8988T (cell line): ENCODE measurements at regions not wholly inside any gene's neighbourhood (a gene's known extent, or its start where the extent isn't known, plus 50 kb on each side); places are given as distances from the start of the nearest gene placed in this dataset.
"Not testable (repeated sequence)": the region's sequence is repeated elsewhere in the genome, so short reads cannot be mapped to it uniquely, and the experiment has no call there.

Source experiments
- DNase-seq: peaks from one replicate; pipeline ENCODE4 v3.0.0; 2011

DNA sequence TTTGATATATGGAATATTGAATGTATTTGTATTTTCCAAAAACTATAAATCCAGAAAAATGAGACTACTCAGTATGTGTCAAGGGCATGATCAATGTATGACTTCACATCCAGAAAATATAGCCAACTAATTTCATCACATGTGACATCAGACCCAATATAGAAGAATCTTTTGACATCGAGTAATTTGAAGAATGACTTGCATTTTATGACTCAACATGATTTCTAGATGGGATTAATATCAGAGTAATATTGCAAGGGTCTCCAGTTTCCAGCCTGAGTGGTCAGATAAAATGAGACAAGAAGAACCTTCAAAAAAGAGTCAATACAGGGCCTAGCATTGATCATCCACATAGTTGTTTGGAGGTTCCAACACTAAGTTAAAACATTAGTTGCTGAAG lies 467.5 kb upstream of the PAPPA start:
- DNase-seq = no peak

DNA sequence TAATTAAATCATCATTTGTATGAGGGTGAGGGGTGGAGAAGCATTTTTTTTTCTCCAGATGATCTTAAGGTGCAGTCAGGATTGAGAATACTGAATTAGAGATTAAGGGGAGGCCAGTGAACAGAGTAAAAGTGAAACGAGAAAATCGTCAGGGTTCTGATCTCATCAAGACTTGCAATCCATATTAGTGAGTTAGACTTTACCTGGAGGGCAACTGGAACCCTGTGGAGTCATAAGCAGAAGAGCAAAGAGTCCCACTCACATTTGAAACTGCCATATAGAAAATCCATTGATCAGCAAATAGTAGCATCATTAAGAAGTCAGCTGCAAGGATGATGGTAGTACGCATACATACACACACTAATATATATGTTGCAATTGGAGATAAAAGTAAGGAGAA lies 466.2 kb upstream of the PAPPA start:
- DNase-seq = no peak

DNA sequence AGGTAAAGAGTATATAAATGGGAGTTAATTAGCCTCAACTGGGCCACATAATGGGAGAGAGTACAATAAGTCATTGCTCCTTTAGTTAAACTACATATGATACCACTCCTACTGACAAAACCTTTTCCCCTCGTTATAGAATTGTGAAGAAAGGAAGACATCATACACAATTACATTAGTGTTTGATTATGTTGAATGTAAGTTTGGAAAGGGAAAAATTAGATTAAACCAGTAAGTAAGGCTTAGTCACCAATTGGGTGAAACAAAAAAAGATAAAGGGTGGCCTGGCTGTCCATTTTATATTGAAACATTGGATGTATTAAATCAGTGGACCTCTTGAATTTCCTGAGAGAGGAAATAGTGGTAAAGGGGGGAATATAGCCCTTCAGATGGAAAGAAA lies 464.3 kb upstream of the PAPPA start:
- DNase-seq = no peak

DNA sequence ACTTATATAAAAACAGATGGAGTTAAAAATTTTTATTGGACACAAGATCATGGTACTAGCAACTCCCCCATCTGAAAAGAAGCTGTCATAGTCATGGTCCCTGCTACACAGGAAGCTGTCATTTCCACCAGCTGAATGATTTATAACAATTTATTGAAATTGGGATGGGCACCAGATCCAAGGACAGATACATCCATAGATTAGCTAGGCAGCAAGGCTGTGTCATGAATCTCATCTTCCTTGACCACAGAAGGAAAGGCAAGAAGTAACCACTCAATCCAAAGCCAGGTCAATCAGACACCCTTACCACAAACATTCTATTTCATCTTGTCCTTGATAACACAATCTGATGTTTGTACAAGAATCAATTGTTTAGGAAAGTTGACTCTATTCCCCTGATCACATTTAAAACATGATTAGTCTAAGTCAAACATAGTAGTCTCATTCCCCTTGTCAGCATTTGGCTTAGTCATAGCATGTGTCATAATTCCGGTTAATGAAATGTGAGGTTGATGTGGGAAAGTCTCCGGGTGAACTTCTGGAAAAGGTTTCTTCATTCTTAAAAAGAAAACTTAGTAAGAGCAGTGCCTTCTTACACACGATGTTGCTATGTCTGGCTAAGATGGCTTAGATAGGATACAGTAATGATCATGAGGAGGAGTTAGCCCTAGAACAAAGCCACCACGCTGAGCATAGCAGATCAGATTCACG lies 462.6 kb upstream of the PAPPA start:
- DNase-seq = no peak

DNA sequence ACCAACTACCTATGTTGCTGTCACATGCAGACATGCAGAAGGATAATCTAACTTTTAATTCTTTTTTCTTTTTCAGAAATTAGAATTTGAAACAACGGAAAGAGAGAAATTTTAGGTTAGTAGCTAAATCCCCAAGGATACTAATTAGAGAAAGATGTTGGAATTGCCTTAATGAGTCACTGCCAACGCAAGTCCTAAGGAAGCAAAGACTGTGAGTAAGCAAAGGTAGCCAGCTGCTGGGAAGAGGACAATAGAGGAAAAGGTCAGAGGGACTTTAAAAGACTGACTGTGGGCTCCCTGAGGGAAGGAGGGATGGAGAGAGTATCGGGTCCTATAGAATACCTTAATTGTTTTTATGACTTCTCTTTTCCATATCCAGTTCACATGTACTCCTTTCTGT lies 461.9 kb upstream of the PAPPA start:
- DNase-seq = no peak

DNA sequence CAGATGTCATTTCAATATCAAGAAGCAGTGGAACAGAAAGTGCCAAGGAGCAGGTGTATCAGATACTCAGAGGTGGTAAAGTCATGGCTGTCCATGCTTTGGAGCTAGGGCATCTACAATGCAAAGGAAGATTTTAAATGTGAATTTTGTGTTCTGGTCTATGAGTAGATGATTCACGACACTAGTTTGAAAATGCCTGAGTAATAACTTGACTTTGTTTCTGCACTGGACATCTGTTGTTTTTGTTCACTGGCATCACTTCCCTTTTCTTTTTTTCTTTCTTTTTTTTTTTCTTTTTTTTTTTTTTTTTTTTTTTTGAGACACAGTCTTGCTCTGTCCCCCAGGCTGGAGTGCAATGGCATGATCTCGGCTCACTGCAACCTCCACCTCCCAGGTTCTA lies 460.7 kb upstream of the PAPPA start:
- DNase-seq = not testable (repeated sequence)

DNA sequence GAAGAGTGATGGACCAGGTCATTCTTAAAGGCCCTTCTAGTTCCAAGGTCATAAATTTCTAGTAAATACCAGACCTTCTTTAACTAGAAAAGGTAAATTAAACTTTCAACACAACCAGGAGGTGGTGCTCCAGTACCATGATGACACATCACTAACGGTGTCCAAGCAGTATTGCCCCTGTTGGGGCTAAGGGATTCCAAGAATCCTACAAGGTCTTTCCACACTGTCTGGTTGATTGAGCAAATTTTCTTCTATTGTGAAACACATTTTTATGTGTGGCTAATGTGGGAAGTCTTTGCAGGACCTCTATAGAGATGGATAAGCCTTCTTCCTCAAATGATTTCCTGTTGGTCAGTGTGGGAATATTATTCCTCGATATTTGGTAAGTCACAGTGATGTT lies 459.6 kb upstream of the PAPPA start:
- DNase-seq = no peak

DNA sequence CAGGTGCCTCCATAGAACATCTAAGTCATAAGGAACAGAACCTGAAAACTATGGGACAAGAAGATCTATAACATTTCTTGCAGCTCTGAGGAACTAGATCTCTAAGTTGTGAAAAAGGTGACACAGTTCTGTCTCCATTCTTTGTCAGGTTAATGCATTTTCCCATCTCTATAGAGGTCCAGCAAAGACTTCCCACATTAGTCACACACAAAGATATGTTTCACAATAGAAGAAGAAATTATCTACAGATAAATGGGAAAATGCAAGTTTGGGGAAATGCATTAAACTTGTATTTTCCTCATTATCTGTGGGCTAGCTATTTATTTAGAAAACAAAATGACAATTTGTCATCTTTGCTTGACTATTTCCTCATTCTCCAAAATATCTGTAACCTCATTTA lies 458.6 kb upstream of the PAPPA start:
- no peak for DNase-seq

DNA sequence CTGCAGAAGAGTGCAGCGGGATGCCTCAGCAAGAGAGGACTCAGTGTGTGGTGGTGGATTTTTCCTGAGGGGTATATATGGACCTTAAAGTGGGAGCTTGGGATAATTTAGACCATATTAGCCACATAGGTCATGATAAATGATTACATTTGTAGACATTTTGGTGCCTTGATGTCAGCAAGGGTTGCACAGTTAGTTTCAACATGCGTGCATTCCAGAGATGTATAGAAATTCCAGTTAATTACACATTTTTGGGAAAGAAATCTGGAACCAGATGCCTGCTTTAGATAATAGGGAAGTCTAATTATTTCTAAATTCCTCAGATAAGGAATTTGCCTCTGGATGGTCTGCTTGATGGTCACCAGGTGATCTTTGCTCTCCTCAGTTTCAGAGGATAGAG lies 440.6 kb upstream of the PAPPA start:
- DNase-seq = no peak

DNA sequence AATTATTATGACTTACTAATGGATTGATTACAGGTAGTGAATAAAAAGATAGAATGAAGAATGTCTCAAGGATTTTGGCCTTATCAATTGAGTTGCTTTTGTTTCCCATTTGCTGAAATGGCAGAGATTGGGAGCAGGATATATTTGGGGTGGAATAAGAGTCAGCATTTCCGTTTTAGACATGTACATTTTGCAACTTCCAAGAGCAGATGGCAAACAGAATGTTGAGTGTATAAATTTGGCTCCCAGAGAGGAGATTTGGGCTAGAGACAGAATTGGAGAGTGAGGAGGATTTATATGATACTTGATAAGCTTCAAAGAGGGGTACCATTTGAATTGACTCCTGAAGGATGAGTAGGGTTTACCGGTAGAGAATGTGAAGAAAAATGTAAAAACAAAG lies 437.9 kb upstream of the PAPPA start:
- no peak for DNase-seq

DNA sequence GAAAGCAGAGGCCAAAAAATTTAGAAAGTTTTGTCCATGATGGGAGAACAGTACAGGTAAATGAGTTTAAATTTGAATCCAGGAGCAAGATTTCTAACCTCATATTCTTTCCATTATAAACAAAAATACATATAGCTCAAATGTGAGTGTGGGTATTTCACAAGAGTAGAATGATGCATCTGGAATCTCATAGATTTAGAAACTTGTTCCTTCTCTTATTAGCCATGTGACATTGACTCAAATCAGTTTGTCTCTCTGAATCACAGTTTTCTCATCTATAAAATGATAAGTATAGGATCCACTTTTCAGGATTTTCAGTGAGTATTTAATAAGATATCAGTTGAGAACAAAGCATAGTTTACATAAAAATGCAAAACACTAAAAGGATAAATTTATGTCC lies 436.3 kb upstream of the PAPPA start:
- DNase-seq = no peak

DNA sequence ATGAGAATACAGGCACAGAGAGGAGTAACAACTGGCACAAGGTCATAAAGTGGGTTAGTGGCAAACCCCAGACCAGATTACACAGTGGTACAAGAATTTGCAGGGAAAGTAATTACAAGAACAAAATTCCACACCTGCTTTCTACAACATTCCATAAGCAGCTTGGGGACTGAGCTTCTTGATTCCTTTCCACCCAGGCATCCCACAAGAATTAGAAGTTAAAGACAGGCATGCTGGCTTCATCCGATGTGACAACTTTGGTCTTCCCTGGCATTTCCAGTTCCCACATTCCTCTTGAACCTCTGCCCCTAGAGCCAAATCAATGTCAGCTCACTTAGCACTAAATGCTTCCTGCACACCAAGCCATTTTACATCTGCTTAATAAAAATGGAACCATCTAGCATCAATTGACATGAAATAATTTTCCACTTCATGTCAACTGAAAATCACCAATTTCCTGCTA lies 435.8 kb upstream of the PAPPA start:
- DNase-seq = no peak

DNA sequence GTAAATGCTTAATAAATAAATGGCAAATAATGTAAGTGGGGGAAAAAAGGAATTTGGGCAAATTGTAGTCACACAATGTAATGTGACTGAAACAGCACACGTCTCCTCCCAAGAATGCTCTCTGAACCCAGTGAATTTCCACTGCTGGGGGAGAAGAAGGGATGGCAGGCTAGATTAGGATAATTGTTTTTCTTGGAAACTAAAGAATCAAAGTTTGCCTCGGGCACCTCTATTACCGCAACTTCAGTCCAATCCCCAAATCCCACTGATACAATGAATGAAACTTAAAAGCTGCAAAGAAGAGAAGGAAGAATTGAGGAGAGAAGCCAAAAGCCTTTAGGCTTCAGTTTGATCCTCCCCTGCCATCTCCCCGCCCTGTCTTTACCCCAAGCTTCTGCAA lies 423.2 kb upstream of the PAPPA start:
- no peak for DNase-seq

DNA sequence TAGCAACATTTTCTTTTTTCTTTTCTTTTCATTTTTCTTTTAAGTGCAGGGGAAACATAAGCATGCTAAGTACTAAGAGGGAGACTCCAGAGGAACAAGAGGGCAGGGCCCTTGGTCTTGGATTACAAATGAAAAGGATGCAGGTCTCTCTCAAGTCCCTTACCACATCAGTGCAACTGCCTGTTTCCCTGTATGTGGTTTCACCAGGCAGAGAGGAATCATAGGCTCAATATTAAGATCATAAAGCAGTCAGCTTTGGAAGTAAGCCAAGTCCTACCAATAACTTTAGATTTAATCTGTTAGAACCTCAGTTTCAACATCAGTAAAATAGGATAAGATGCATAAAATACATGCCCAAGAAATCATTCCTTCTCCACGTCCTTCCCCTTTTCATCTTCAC lies 422.7 kb upstream of the PAPPA start:
- no peak for DNase-seq

DNA sequence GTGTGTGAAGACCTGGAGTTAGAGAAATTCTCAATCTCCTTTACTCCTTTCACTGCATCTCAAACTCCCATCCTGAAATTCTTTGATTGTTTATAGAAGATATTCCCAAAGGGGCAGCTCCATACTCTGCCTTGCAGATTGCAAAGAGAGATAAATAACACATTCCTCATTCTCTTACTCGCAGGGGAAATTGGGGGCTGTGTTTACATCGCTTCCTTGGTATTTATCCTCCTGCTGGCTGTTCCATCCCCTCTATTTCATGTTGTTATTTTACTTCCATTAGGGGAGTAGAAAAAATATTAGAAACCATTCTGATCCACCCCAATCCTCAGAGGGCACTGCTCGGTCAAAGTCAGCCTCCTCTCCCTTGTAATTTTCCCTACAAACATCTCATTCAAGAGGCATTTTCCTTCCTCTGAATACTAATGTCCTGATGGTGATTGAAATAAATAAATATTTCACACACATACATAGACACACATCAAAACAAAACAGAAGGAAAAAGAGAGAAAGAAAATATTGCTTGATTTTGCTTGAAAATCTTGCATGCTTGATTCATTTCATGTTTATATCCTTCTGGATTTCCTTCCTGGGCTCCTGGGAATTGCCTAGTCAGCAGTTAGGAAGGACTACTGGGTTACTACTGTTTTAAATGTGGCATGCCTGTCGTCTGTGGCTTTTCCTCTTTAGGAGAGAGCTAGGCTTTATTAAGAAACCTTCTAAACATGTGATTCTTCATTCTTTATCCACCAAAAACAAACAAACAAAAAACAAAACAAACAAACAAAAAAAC lies 420.1 kb upstream of the PAPPA start:
- no peak for DNase-seq

DNA sequence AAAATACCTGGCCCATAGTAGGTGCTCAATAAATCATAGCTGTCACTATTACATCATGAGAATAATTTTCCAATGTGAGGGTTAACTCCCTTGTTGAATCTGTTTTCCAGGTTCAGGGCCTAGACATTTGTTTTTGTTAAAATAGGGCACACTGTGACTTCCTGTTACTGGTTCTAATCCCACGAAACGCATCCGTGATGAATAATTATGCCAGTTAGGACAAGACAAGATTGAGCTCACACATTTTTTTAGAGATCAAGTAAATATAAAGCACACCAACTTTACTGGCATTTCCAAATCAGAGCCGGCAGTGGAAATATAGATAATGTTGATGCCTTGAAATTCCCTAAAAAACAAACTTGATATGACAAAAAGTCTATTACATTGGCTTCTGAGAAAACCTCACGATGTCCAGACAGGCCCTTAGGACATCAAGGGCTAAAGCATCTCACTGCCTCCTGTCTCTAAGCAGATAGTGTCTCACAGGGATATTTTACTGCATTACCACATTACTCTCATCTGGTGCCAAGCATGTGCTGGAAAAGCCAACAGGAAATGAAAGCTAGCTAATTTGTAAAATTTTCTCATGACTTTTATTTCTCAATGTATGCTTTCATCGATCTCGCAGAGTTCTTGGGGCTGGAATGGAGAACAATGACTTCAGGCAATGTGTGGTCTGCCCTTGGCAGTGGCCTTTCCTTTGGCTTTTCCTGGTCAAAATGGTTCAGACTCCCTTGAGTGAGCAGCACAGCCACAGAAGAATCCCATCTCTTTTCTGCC lies 414.3 kb upstream of the PAPPA start:
- no peak for DNase-seq

DNA sequence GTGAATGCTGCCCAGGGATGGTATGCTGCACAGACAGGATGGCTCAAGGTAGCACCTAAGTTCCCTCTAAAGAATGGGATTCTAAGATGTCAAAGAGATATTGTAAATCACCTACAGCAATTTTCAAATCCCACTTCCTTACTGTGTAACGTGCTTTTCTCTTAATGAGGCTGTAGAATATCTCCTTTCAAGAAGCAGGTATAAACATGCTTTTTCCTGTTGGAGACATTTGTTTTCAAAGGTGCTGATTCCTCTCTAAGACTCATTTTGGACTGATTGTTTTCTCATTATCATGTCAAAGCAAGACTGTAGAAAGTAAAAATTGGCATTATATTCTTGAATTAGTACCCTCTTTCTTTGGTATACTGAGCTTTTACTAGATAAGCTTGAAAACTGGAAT lies 412.6 kb upstream of the PAPPA start:
- no peak for DNase-seq

DNA sequence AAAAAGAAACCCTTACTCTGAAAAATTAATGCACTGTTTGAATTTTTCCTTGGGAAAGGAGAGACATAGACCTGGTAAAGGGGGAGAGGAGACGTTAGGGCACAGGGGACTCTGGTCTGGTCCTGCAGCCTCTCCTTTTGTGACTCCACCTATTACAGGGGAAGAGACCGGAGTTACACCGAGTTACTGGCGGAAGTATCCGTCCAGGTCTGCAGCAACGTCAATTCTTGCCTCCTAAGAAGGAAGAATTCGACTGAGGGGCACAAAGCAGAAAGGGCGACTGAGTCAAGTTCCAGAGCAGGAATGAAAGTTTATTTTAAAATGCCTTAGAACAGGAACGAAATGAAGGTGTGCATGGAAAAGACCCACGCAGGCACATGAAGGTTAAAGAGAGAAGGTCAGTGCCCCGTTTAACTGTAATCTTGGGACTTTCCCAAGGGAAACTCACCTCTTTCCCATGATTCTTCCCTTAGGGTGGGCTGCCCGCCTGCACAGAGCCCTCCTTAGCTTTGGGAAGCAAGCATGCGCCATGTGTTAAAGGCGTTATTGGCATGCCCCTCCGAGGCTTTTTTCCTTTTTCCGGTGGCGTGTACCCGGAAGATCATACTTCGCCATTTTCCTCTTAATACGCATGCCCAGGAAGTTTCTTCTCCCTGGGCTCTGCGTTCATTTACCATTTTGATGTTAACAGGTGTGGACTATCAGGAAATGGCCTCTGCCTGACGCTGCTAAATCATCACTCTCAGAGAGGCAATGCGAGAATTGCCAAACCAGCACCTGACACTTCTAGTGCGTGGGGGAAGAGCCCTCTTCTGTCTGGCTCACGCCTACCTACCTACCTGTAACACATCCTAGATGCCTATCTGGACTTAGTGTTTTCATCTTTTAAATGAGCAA lies 409.6 kb upstream of the PAPPA start:
- no peak for DNase-seq

DNA sequence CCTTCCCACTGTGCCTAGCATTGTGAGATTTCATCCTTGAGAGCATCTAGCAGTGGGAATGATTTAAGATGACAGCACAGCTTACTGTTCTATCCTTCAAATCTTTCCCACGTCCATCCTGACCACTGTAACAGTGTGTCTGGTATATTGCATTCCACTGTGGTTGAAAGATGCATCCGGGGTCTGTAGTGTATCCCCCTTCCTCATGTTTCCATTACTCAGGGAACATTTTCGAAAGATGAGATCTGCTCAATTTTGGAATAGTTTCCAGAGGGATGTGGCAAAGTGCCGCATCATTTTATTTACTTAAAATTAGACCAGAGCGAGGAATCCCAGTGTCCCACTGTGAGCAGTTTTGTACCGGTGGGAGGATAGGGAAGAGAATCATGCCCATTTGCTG lies 407.1 kb upstream of the PAPPA start:
- no peak for DNase-seq

DNA sequence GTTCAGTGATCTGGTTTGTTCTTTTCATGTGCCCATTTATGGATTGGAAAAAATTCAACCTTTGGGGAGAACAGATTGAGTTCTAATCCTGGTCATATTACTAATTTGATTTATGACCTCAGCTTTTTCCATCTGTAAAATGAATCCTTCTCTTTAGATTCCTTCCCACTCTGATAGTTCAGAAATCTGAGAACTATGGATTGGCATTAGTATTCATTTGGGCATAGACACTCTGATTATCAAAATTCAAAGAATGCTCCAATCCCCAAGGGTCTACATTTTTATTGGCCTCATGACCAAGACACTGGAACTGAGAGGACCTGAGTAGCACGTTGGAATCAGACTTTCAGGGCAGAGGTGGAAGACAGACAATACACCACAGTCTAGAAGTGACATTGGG lies 405.9 kb upstream of the PAPPA start:
- no peak for DNase-seq

DNA sequence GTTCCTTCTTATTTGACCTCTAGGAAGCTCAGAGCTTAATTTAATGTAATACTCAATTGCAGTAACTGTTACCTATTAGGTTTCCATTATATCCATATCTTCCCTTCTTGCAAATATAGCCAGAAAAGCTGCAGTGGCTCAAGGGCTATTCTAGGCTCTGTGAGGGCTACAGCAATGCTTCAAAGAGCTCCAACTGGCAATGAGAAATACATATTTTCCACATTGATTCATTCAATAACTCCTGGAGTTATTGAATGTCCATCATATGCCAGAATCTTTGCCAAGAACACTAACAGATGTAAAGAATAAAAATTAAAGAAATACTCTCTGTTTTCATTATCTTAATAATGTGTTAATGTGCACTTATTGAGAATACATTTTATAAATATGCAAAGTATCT lies 396.9 kb upstream of the PAPPA start:
- no peak for DNase-seq

DNA sequence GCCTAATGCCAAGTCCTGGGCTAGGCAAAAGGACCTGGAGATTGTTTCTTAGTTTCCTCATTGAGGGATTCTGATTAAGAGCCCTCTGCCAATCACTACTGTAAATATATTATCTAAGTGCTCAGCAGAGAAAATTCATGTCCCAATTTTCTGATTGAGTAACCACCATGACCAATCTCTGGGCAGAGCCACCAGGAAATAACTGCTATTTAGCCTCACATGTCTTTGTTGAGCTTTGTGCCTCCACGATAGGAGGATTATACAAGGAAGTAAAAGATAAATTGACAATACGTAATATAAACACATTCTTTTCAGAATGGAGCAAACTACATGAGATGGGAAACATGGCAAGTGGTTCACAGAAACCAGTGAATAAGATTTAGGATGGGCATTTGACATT lies 396.1 kb upstream of the PAPPA start:
- DNase-seq = no peak

DNA sequence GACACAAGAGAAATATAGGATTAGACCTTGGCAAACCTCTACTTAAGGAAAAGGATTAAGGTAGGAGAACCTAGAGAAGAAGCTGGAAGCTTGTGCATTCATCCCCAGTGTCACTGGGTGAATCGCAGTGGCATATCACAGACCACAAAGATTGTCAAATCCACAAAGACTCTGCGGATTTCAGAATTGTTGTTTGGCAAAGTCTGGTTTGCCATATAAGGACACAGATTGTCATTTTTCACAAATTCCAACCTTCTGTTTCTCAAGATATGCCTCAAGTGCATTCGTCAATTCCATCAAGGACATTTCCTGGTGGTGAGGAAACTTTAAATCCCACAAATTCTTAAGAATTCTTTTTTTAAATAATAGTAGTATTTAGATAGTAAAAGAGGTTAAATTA lies 395.1 kb upstream of the PAPPA start:
- no peak for DNase-seq
